ENCODE measurements at regions not wholly inside any gene's neighbourhood (a gene's known extent, or its start where the extent isn't known, plus 50 kb on each side); places are given as distances from the start of the nearest gene placed in this dataset.
A peak's percentile ranks its signal among the peaks of the same experiment; 100 is the strongest.

GRCh38 chr3:110123946-110124345, 786.6 kb upstream of the DPPA4 start:
- H3K9me3 ChIP-seq (ENCODE audit: control insufficient read depth, low read length): peaks cover 14% of the 10 kb centered on the region
- Mint-ChIP-seq H3K4me3 (no peak overlapping the region), H3K4me1 (peaks cover 11% of the 10 kb centered on the region), H3K27ac (no peak overlapping the region), H3K27me3 (ENCODE audit: insufficient read depth) (no peaks in the 10 kb centered on the region), H3K9me3 (peaks cover 5% of the 10 kb centered on the region), H3K36me3 (ENCODE audit: low read depth) (no peaks in the 10 kb centered on the region)
- DNase-seq: no peak
- no peak for TF ChIP-seq CTCF (conservative IDR thresholded peaks at IDR 0.05)
- 88% methylated on average over 1 of the region's 1 CpG; no CpG with 5 or more reads in 1 of the 2 experiments for WGBS, 2 experiments (ENCODE audit: insufficient coverage in 1 of 2, insufficient read length in 1 of 2)
- no peak overlapping the region for H3K9ac ChIP-seq (ENCODE audit: extremely low read depth, low read length, poor library complexity, severe bottlenecking)
- no peak overlapping the region for H3K27ac ChIP-seq (ENCODE audit: low read depth, low read length)
- no peak overlapping the region for H3K4me3 ChIP-seq (ENCODE audit: low read length)
- H3K27me3 ChIP-seq (ENCODE audit: control insufficient read depth, insufficient read depth, low read length, poor library complexity, severe bottlenecking): no peaks in the 10 kb centered on the region
- H3K36me3 ChIP-seq (ENCODE audit: control insufficient read depth, insufficient read depth, low read length): no peaks in the 10 kb centered on the region
- H3K4me1 ChIP-seq (ENCODE audit: control insufficient read depth, insufficient read depth, low read length): peaks cover 8% of the 10 kb centered on the region

GRCh38 chr3:110126065-110126464, 788.7 kb upstream of the DPPA4 start:
- WGBS, 2 experiments (ENCODE audit: insufficient coverage in 1 of 2, insufficient read length in 1 of 2): 93 to 94% methylated on average over 3 to 10 of the region's 10 CpGs
- peak; percentile 46 for DNase-seq
- Mint-ChIP-seq H3K9me3 (peaks cover under 1% of the 10 kb centered on the region), H3K27ac (no peak overlapping the region), H3K27me3 (ENCODE audit: insufficient read depth) (no peaks in the 10 kb centered on the region), H3K4me3 (no peak overlapping the region), H3K4me1 (peaks cover 23% of the 10 kb centered on the region), H3K36me3 (ENCODE audit: low read depth) (no peaks in the 10 kb centered on the region)
- no peaks in the 10 kb centered on the region for H3K27me3 ChIP-seq (ENCODE audit: control insufficient read depth, insufficient read depth, low read length, poor library complexity, severe bottlenecking)
- H3K4me1 ChIP-seq (ENCODE audit: control insufficient read depth, insufficient read depth, low read length): peaks cover 8% of the 10 kb centered on the region
- H3K4me3 ChIP-seq (ENCODE audit: low read length): no peak overlapping the region
- H3K9me3 ChIP-seq (ENCODE audit: control insufficient read depth, low read length): peaks cover 10% of the 10 kb centered on the region
- no peak overlapping the region for H3K9ac ChIP-seq (ENCODE audit: extremely low read depth, low read length, poor library complexity, severe bottlenecking)
- no peak overlapping the region for H3K27ac ChIP-seq (ENCODE audit: low read depth, low read length)
- H3K36me3 ChIP-seq (ENCODE audit: control insufficient read depth, insufficient read depth, low read length): no peaks in the 10 kb centered on the region
- TF ChIP-seq CTCF (conservative IDR thresholded peaks at IDR 0.05): no peak

GRCh38 chr3:110133971-110134370, 796.6 kb upstream of the DPPA4 start:
- peaks cover 17% of the 10 kb centered on the region for H3K4me1 Mint-ChIP-seq
- 99 to 100% methylated on average over 1 to 2 of the region's 2 CpGs for WGBS, 2 experiments (ENCODE audit: insufficient coverage in 1 of 2, insufficient read length in 1 of 2)

More at GRCh38 chr3:110133971-110134370, 796.6 kb upstream of the DPPA4 start:
- H3K27me3 Mint-ChIP-seq (ENCODE audit: insufficient read depth): peaks cover 2% of the 10 kb centered on the region
- no peak overlapping the region for H3K4me3 Mint-ChIP-seq
- Histone ChIP-seq H3K36me3 (ENCODE audit: control insufficient read depth, insufficient read depth, low read length) (no peaks in the 10 kb centered on the region), H3K9me3 (ENCODE audit: control insufficient read depth, low read length) (peaks cover 11% of the 10 kb centered on the region), H3K4me1 (ENCODE audit: control insufficient read depth, insufficient read depth, low read length) (no peaks in the 10 kb centered on the region), H3K27me3 (ENCODE audit: control insufficient read depth, insufficient read depth, low read length, poor library complexity, severe bottlenecking) (no peaks in the 10 kb centered on the region), H3K9ac (ENCODE audit: extremely low read depth, low read length, poor library complexity, severe bottlenecking) (no peak overlapping the region), H3K4me3 (ENCODE audit: low read length) (no peak overlapping the region), H3K27ac (ENCODE audit: low read depth, low read length) (no peak overlapping the region)
- DNase-seq: no peak
- no peak overlapping the region for H3K27ac Mint-ChIP-seq
- peaks cover 6% of the 10 kb centered on the region for H3K9me3 Mint-ChIP-seq
- no peak for TF ChIP-seq CTCF (conservative IDR thresholded peaks at IDR 0.05)
- H3K36me3 Mint-ChIP-seq (ENCODE audit: low read depth): no peaks in the 10 kb centered on the region

Measured in endodermal cell (in vitro differentiated cells).